ENCODE measurements at regions not wholly inside any gene's neighbourhood (a gene's known extent, or its start where the extent isn't known, plus 50 kb on each side); places are given as distances from the start of the nearest gene placed in this dataset.

DNA sequence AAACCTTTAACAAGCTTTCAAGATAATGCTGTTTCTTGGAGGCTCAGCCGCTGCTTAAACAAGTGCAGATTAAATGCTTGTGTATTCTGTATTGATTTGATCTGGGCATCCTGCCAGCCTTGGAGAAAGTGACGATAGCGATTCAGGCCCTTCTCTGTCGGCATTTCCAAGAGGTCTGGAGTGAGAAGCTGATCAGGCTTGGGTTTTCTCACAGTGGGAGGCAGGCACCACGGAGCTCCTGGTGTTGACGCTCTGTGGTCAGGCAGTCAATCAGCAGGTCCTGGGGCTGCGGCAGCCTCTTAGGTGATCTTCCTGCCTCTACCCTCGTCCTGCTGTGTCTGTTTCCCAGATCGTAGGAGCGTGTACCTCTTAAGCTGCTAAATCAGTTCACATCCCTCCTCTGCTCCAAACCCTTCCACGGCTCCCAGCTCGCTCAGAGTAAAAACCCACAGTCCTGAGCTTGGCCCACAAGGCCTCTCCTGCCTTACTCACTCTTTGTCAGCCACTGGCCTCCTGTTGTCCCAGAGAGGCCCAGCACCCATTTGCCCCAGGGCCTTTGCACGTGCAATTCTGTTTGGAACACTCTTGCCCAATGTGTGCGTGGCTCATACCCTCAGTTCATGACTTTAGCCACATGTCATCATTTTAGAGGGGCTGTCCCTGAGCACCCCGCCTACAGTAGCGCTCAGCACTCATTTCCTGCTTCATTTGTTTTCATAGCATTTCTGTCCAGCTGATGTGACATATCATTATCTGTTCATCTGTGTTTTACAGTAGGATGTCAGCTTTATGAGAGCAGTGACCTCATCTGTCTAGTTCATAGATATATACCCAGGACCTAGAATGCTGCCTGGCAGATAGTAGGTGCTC, 155.4 kb downstream of the AACS start:
- H3K23ac ChIP-seq (ENCODE audit: insufficient read length, low read depth, low read length): no peak overlapping the region
- H2BK20ac ChIP-seq (ENCODE audit: low read depth, low read length, poor library complexity, severe bottlenecking): no peak overlapping the region
- H2AFZ ChIP-seq (ENCODE audit: low read length): no peak overlapping the region
- H4K91ac ChIP-seq (ENCODE audit: insufficient read length, low read depth, low read length): no peak overlapping the region
- no peaks in the 10 kb centered on the region for H3K9me3 ChIP-seq (ENCODE audit: control insufficient read depth, low read depth, low read length)
- H3K23me2 ChIP-seq (ENCODE audit: insufficient read length, low read depth, low read length, poor library complexity, severe bottlenecking): no peaks in the 10 kb centered on the region
- no peak for DNase-seq
- no peak overlapping the region for H2AK5ac ChIP-seq (ENCODE audit: insufficient read length, low read length)
- Mint-ChIP-seq H3K9me3 (no peaks in the 10 kb centered on the region), H3K27ac (no peak overlapping the region; a peak in 1 of 7 replicates), H3K4me3 (no peak overlapping the region), H3K4me1 (peaks cover 3 to 8% of the 10 kb centered on the region in 2 experiments), H3K27me3 (ENCODE audit: low read depth) (no peaks in the 10 kb centered on the region; the same call in 1 of the 2 replicates), H3K36me3 (ENCODE audit: insufficient read depth in 1 of 3, low read depth in 3 of 3) (peaks cover 0 to 40% (median 0%) of the 10 kb centered on the region in 3 experiments; a peak in 4 of 7 replicates)
- peaks cover 6% of the 10 kb centered on the region for H3K4me1 ChIP-seq (ENCODE audit: insufficient read depth, low read length)
- no peak overlapping the region for H2BK12ac ChIP-seq (ENCODE audit: insufficient read length, low read depth, low read length)
- H4K20me1 ChIP-seq (ENCODE audit: control insufficient read depth, insufficient read depth, insufficient read length): no peaks in the 10 kb centered on the region
- TF ChIP-seq, protein P1, sequence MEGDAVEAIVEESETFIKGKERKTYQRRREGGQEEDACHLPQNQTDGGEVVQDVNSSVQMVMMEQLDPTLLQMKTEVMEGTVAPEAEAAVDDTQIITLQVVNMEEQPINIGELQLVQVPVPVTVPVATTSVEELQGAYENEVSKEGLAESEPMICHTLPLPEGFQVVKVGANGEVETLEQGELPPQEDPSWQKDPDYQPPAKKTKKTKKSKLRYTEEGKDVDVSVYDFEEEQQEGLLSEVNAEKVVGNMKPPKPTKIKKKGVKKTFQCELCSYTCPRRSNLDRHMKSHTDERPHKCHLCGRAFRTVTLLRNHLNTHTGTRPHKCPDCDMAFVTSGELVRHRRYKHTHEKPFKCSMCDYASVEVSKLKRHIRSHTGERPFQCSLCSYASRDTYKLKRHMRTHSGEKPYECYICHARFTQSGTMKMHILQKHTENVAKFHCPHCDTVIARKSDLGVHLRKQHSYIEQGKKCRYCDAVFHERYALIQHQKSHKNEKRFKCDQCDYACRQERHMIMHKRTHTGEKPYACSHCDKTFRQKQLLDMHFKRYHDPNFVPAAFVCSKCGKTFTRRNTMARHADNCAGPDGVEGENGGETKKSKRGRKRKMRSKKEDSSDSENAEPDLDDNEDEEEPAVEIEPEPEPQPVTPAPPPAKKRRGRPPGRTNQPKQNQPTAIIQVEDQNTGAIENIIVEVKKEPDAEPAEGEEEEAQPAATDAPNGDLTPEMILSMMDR (conservative IDR thresholded peaks at IDR 0.05): no peak
- WGBS (ENCODE audit: extremely low coverage, insufficient read length, low lambda C conversion rate): no CpG with 5 or more reads among the region's 16 CpGs
- H3K79me1 ChIP-seq (ENCODE audit: insufficient read depth, low read depth, low read length, poor library complexity, severe bottlenecking): peaks cover 2% of the 10 kb centered on the region
- H3K4me2 ChIP-seq (ENCODE audit: insufficient read depth, insufficient read length, low read length): no peak overlapping the region
- no peak overlapping the region for H4K8ac ChIP-seq (replicated peaks; ENCODE audit: insufficient read length, low read depth, low read length)
- H3K9ac ChIP-seq (ENCODE audit: extremely low read depth, insufficient read length, low read length): no peak overlapping the region
- no peak overlapping the region for H2BK5ac ChIP-seq (ENCODE audit: insufficient read length, low read length)
- H3K56ac ChIP-seq (ENCODE audit: insufficient read length, low read depth, low read length): no peak overlapping the region
- H3T11ph ChIP-seq (ENCODE audit: low read length): no peak overlapping the region
- H3K18ac ChIP-seq (ENCODE audit: insufficient read length, low read depth, low read length): no peak overlapping the region
- no peaks in the 10 kb centered on the region for H3K79me2 ChIP-seq (ENCODE audit: insufficient read depth, low read length)
- no peak overlapping the region for H4K5ac ChIP-seq (ENCODE audit: insufficient read length, low read depth, low read length)
- no peak overlapping the region for H3K4ac ChIP-seq (ENCODE audit: low read depth, low read length)
- H3K27ac ChIP-seq (ENCODE audit: insufficient read length, low read depth, low read length): no peak overlapping the region
- H2BK15ac ChIP-seq (ENCODE audit: low read depth, low read length): no peak overlapping the region
- no peaks in the 10 kb centered on the region for H3K27me3 ChIP-seq (ENCODE audit: insufficient read depth, low read length)
- no peak overlapping the region for H2BK120ac ChIP-seq (ENCODE audit: low read depth, low read length, poor library complexity, severe bottlenecking)
- H3K14ac ChIP-seq (ENCODE audit: insufficient read depth, low read length): no peak overlapping the region

Data from H9 (cell line).